ENCODE measurements at regions not wholly inside any gene's neighbourhood (a gene's known extent, or its start where the extent isn't known, plus 50 kb on each side); places are given as distances from the start of the nearest gene placed in this dataset.

DNA sequence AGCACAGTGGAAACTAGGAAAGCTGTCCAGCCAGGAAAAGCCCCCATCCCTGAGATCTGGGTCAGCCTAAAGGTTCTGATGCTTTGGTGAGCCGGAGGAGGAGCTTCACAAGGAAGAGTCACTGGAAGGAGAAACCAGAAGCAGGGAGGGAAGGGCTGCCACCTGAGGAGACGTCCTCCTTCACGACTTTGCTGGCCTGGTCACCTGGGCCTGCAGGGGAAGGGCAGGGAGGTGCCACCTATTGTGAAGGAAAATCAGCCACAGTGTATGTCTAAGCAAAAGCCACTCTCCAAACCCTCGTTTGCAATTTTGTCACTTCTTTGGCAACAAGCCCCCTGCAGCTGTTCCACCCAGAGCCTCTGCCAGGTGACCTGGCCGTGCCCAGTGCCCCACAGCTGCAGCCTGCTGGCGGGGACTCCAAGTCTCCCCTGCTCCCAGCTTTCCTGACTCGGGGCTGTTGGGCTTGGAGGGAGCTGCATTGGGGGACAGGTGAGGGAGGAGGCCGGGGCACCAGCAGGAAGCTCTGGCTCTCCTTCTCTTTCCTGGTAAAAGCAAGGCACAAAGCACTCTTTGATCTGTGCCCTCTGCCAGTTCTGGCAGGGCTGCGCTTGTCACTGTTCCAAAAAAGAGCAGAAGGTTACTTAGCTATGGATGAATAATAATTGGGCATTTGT, 120.9 kb upstream of the BCL2L14 start:
- TF ChIP-seq RNF2 (IDR thresholded peaks at IDR 0.05; ENCODE audit: borderline replicate concordance, low read depth) (no peak), CBX8 (IDR thresholded peaks at IDR 0.05) (no peak), CTCF (IDR thresholded peaks at IDR 0.05) (no peak), POLR2A (IDR thresholded peaks at IDR 0.05; ENCODE audit: low read length) (no peak), MAFK (IDR thresholded peaks at IDR 0.05; ENCODE audit: partially characterized antibody) (no peak), CEBPB (IDR thresholded peaks at IDR 0.05) (no peak), RFX5 (IDR thresholded peaks at IDR 0.05) (no peak), PBX3 (IDR thresholded peaks at IDR 0.05) (no peak), EP300 (IDR thresholded peaks at IDR 0.05) (no peak), BHLHE40 (IDR thresholded peaks at IDR 0.05; ENCODE audit: low read depth, low read length) (no peak), FOXS1 (CRISPR knock-in tag; IDR thresholded peaks at IDR 0.05) (no peak)
- TF ChIP-seq, protein P1, sequence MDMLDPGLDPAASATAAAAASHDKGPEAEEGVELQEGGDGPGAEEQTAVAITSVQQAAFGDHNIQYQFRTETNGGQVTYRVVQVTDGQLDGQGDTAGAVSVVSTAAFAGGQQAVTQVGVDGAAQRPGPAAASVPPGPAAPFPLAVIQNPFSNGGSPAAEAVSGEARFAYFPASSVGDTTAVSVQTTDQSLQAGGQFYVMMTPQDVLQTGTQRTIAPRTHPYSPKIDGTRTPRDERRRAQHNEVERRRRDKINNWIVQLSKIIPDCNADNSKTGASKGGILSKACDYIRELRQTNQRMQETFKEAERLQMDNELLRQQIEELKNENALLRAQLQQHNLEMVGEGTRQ (IDR thresholded peaks at IDR 0.05) = no peak

All from A549 (cell line).